ENCODE measurements at regions not wholly inside any gene's neighbourhood (a gene's known extent, or its start where the extent isn't known, plus 50 kb on each side); places are given as distances from the start of the nearest gene placed in this dataset.
"Not testable (repeated sequence)": the region's sequence is repeated elsewhere in the genome, so short reads cannot be mapped to it uniquely, and the experiment has no call there.

- H3K36me3 ChIP-seq = no peaks in the 10 kb centered on the region
- H3K4me3 ChIP-seq = no peak overlapping the region
- 68 to 83% methylated on average over 2 of the region's 2 CpGs for WGBS, 2 donors
- TF ChIP-seq EP300 (IDR thresholded peaks at IDR 0.05) (no peak), POLR2A (IDR thresholded peaks at IDR 0.05) (no peak), POLR2AphosphoS5 (IDR thresholded peaks at IDR 0.05) (no peak), CTCF (IDR thresholded peaks at IDR 0.05) (no peak)
- no peak overlapping the region for H3K27ac ChIP-seq
- ATAC-seq (ENCODE audit: low FRiP score in 2 of 2) (no peak), DNase-seq (no peak)
- H3K27me3 ChIP-seq = no peaks in the 10 kb centered on the region
- no peaks in the 10 kb centered on the region for H3K9me3 ChIP-seq
- H3K4me1 ChIP-seq = no peaks in the 10 kb centered on the region
Measured at GRCh38 chr1:191495040-191495439, 663.2 kb upstream of the RGS18 start.

- TF ChIP-seq POLR2AphosphoS5 (IDR thresholded peaks at IDR 0.05) (no peak), POLR2A (IDR thresholded peaks at IDR 0.05) (no peak), EP300 (IDR thresholded peaks at IDR 0.05) (no peak), CTCF (IDR thresholded peaks at IDR 0.05) (no peak)
- DNase-seq (no peak), ATAC-seq (ENCODE audit: low FRiP score in 2 of 2) (no peak)
- Histone ChIP-seq H3K4me3 (no peak overlapping the region), H3K36me3 (no peaks in the 10 kb centered on the region), H3K9me3 (no peaks in the 10 kb centered on the region), H3K27ac (no peak overlapping the region), H3K27me3 (no peaks in the 10 kb centered on the region), H3K4me1 (no peaks in the 10 kb centered on the region)
Measured at GRCh38 chr1:191498318-191498717, 659.9 kb upstream of the RGS18 start.

- no peak for ATAC-seq (ENCODE audit: low FRiP score in 2 of 2)
- H3K36me3 ChIP-seq = no peaks in the 10 kb centered on the region
- no peaks in the 10 kb centered on the region for H3K27me3 ChIP-seq
- TF ChIP-seq EP300 (IDR thresholded peaks at IDR 0.05) = no peak
- no peak for TF ChIP-seq POLR2AphosphoS5 (IDR thresholded peaks at IDR 0.05)
- TF ChIP-seq POLR2A (IDR thresholded peaks at IDR 0.05) = no peak
- no peak for TF ChIP-seq CTCF (IDR thresholded peaks at IDR 0.05)
- 73 to 86% methylated on average over 3 of the region's 3 CpGs for WGBS, 2 donors
- no peaks in the 10 kb centered on the region for H3K4me1 ChIP-seq
- H3K9me3 ChIP-seq = no peaks in the 10 kb centered on the region
- H3K4me3 ChIP-seq = no peak overlapping the region
- H3K27ac ChIP-seq = no peak overlapping the region
- DNase-seq = no peak
Measured at GRCh38 chr1:191498825-191499224, 659.4 kb upstream of the RGS18 start.

GRCh38 chr1:191504999-191505398 is 653.3 kb upstream of the RGS18 start:
- no peaks in the 10 kb centered on the region for H3K36me3 ChIP-seq
- no peaks in the 10 kb centered on the region for H3K27me3 ChIP-seq
- no peak overlapping the region for H3K4me3 ChIP-seq
- no peak overlapping the region for H3K27ac ChIP-seq
- TF ChIP-seq POLR2AphosphoS5 (IDR thresholded peaks at IDR 0.05) (no peak), CTCF (IDR thresholded peaks at IDR 0.05) (no peak), POLR2A (IDR thresholded peaks at IDR 0.05) (no peak), EP300 (IDR thresholded peaks at IDR 0.05) (no peak)
- ATAC-seq (ENCODE audit: low FRiP score in 2 of 2) (no peak), DNase-seq (no peak)
- no peaks in the 10 kb centered on the region for H3K9me3 ChIP-seq
- H3K4me1 ChIP-seq = no peaks in the 10 kb centered on the region

GRCh38 chr1:191508239-191508638 is 650.0 kb upstream of the RGS18 start:
- no peak for ATAC-seq (ENCODE audit: low FRiP score in 2 of 2)
- WGBS, 2 donors = 60 to 72% methylated on average over 2 of the region's 2 CpGs
- Histone ChIP-seq H3K36me3 (no peaks in the 10 kb centered on the region), H3K4me3 (no peak overlapping the region), H3K9me3 (no peaks in the 10 kb centered on the region), H3K27ac (no peak overlapping the region), H3K27me3 (no peaks in the 10 kb centered on the region), H3K4me1 (no peaks in the 10 kb centered on the region)
- DNase-seq = no peak
- no peak for TF ChIP-seq EP300 (IDR thresholded peaks at IDR 0.05)
- TF ChIP-seq POLR2A (IDR thresholded peaks at IDR 0.05) = no peak
- no peak for TF ChIP-seq CTCF (IDR thresholded peaks at IDR 0.05)
- TF ChIP-seq POLR2AphosphoS5 (IDR thresholded peaks at IDR 0.05) = no peak

- not testable (repeated sequence) for DNase-seq; H3K27me3 ChIP-seq; H3K4me3 ChIP-seq; H3K9me3 ChIP-seq; H3K36me3 ChIP-seq; H3K4me1 ChIP-seq; H3K27ac ChIP-seq; ATAC-seq (ENCODE audit: low FRiP score in 2 of 2)
- whole genome bisulfite sequencing, 2 donors = 81 to 84% methylated on average over 3 of the region's 3 CpGs
Measured at GRCh38 chr1:191511480-191511879, 646.8 kb upstream of the RGS18 start.

Measured in upper lobe of left lung (tissue), 6 donors.